HG02623 (cell line): ENCODE measurements at regions not wholly inside any gene's neighbourhood (a gene's known extent, or its start where the extent isn't known, plus 50 kb on each side); places are given as distances from the start of the nearest gene placed in this dataset.

Source experiments
- ATAC-seq: cut with Tn5 transposase; IDR thresholded peaks from one replicate; pipeline ENCODE4 v1.9.1; 2021; ENCODE audit warnings: moderate library complexity; ENCODE audit not compliant: unreplicated experiment

DNA sequence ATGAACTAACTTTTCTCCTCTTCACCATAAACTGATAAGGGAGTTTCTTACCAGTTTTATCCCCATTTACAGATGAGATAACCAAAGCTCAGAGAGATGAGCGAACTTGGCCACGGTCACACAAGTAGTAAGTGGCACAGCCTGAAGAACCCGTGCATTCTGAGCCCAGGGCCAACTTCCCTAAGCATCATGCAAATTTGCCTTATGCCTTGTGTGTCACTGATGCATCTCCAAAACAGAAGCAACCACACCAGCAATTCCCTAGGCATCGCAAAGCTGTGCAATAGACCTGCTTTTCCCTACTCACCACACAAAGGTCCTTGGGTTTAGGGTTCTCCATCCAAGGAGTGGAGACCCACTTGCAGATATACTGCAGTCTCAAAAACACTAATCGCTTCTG is 304.5 kb upstream of the KAZN start:
- no peak for ATAC-seq

DNA sequence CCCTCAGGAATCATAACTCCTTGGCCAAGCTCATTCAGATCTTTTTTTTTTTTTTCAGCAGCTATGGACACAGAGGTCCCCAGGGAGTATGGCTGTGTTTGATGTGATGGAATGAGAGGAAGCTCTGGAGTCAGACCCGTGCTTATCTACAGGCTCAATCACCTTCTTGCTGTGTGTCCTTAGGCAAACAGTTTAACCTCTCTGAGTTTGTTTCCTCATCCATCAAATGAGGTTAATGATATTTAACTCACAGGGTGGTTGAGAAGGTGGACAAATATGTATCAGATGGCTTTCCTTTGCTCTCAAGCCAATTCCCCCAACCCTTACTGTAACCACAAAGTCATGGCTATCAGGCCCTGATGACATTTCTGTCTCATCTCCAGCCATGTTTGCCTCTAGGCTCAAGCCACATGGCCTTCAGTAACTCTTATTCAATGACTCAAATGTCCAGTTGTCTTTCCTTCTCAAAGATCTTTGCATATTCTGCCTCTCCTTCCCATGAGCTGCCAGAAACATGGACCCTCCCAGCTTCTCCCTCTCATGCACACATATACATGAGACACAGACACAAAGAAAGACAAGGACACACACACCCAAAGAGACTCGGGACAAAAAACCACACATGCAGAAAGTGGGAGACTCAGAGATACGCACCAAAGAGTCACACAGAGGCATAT is 303.5 kb upstream of the KAZN start:
- no peak for ATAC-seq

DNA sequence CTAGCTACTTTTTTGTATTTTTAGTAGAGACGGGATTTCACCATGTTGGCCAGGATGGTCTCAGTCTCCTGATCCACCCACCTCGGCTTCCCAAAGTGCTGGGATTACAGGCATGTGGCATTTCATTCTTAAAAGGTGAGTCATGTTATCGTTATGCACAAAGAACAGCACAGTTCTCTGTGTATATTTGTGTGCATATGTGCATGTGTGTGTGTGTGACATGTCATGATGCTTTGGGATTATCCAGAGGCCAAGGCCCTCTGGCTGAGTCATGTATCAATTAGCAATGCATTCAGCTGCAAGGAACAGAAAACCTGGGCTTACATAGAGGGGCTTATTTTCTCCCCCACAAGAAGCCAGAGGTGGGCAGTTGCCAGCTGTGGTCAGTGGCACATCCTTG is 301.7 kb upstream of the KAZN start:
- ATAC-seq: no peak

DNA sequence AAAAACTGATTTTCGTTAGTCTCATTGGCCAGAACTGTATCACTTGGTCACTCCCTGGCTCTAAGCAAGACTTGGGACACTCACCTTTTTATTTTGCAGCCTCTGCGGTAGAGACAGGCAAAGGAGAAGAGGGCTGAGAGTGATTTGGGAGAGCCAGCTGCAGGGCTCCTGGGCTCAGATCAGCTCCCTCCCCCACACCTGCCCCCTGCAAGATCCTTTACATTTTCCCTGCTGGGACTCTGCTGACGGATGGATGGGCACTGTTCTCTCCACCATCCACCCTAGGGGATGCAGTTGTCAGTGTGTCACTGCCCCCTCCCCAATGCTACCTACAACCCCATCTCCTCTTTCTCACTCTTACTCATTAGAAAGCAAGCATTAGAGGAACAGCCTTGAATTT is 301.1 kb upstream of the KAZN start:
- ATAC-seq: no peak

DNA sequence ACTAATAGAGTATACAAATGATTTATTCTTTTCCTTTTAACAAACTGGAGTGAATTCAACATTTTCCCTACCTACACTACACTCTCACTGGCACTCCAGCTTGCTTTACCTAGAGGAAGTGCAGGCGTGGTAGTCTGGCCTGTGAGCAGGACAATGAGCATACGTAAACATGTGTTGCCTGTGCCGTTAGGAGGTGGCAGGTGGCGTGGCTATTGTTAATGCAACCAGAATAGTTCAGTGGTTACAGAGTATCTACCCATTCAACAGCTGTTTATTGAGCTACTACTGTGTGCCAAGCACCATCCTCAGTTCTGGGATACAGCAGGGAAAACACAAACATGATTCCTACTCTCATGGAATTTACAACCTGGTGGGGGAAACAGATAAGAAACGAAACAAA is 299.7 kb upstream of the KAZN start:
- no peak for ATAC-seq

DNA sequence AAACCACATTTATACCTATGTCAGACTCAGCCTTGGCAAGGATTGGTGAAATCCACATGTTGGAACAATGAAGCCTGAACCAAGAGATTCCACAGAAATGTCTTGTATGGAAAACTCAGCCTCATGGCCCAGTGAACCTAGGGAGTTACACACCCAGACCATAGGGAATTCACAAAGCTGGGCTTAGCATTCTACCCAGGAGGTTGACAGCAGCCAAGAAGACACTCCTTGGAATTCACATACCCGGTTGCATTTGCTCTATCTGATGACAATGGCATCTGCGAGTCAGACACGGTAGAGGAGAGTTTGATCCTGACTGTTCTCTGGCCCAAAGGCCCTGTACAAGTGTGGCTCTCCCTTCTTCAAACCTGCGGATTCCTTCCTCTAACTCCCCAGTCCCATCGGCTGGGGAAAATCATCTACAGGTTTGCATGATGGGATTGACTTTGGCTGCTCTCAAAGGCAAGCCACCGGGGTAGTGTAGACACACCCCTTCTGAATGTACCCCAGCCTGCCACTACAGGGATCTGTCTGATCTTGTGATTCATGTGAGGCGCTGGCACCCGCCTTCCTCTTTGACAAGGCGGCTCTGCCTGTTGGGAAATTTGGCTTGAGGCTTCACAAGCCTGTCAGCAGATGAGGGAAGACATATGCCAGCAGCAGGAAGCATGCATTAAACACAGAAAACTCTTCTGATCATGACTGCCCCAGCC is 297.3 kb upstream of the KAZN start:
- ATAC-seq: no peak

DNA sequence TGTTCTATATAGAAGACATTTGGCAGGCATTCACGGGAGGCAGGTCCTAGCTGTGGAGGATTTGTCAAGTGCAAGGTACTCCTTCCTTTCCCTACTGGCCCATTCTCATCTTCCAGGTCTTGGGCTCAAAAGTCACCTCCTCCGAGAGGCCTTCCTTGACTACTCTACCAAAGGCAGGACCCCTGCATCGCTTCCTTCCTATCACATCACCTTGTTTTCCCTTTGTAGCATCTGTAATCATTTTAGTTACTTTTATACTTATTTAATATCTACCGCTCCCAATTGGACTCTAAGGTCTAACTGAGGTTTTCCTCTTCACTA is 296.8 kb upstream of the KAZN start:
- no peak for ATAC-seq

DNA sequence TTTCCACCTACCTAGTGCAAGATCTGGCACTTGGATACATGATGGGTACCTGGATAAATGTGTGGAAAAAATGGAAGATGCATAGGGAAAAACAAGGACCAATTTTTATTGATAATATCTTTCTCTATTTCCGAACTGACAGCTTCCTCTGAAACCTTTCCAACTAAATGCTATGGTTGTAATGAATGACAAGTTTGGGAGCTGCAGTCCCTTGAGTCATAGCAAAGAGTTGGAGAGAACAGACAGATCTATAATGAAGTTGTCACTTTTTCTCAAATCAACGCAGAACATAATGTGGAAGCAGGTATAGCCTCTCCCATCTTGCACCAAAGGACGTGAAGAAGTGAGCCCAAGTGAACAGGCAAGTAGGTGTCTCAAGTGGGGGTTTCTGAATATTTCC is 296.5 kb upstream of the KAZN start:
- no peak for ATAC-seq

DNA sequence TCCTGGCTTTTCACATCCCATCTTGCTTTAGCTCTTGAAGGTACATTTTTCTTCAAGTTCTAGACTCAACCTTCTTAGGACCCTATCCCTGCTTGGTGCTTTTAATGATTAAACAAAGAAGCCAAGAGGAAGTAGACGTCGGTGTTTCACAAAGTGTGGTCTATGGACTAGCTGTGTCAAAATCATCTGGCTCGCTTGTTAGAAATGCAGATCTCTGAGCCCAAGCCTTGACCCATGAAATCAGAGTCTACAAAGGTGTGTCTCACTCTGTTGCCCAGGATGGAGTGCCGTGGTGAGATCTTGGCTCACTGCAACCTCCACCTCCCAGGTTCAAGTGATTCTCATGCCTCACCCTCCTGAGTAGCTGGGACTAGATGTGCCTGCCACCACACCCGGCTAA is 295.5 kb upstream of the KAZN start:
- no peak for ATAC-seq

DNA sequence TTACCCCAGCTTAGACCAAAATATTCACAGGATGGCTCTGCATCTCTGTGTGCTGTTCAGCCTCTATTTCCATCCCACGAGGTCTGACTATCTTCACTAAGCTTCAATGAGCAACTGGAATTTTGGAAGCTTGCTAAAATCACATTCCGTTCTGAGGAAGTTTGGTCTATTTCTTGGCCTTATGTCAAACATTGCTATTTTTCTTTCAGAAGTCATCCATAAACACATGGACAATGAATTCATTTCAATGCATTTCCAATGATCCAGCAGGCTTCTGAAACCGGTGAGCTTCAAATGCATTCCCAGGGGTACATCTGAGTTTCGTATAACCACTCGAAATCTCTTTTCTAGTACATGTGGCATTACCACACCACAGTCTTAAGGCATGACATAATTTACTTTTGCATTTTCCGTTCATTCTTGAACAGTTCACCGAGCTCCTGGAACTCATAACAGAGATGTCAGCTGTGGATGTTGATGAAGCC is 294.1 kb upstream of the KAZN start:
- ATAC-seq: no peak

DNA sequence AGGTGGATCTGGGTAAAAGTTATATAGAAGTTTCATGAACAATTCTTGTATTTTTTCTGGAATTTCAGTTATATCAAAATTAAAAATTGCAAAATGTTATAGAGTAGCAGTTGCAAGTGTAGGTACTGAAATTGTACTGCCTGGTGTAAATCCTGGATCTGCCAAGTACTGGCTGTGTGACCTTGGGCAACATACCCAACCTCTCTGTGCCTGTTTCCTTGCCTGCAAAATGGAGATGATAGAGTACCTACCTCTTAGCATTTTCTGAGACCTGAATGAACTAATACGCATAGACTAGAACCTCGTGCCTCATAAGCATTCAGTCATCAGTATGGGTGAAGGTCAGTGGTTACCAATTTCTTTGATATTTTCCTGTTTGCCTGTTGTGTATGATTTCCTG is 290.0 kb upstream of the KAZN start:
- ATAC-seq: no peak

DNA sequence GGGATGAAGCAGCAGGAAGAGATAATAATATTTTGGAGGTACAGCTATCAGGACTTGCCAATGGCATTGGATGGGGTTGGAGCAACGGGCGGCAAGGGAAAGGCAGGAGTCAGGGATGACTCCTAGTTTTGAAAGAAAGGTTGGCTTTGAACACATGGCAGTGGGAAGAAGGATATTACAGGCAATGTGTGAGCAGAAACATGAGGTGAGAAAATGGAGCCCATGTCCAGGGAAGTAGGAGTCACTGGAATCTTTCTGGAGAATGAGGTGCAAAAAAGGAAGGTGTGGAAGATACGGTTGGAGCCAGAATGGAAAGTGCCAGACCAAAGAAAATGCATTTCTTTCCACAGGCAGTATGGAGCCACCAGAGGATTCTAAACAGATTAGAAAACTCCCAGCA is 288.5 kb upstream of the KAZN start:
- no peak for ATAC-seq

DNA sequence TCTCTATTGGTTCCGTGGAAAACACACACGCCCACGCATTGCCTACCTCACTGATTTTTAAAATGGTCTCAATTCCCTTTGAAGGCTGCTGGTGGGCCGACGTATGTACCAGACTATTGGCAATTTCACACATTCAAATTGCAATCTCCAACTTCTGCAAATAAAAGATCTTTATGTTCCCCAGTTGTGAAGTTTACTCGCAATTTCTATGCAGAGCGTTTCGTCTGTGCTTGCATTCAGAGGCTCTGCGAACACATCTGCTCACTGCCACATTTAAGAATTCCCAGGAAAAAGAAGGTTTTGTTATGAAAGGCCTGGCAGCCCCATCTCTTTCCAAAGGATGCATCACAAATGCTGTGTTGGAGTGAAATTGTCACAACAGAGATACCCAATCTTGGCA is 288.0 kb upstream of the KAZN start:
- no peak for ATAC-seq

DNA sequence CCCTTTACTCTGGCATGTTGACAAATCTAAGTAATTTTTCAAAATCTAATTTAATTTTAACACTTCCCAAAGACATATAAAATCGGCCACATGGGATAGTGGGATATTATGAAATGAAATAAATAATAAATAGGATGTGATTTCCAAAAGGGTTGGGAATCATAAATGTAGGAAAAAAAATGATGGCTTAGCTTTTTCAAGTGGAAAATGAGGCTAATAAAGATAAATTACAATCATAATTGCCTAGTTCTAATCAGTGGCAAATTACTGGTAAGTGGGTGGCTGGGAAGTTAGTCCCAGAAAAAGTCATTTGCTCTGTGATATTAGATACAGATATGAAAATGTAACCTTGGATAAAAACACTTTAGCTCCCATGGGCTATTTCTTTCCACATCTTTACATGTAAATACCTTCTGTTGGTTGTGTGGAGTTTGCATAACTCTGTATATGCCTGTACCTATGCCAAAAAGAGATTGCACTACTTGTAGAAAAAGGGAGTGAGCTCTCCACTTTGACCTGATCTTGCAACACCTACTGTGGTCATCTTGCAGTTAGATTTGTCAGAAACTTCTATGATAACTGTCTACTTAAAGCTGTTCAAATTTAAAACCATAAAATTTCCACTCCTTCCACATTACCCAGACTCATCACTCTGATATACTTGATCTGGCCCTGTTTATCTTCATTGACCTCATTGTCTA is 284.6 kb upstream of the KAZN start:
- ATAC-seq: no peak

DNA sequence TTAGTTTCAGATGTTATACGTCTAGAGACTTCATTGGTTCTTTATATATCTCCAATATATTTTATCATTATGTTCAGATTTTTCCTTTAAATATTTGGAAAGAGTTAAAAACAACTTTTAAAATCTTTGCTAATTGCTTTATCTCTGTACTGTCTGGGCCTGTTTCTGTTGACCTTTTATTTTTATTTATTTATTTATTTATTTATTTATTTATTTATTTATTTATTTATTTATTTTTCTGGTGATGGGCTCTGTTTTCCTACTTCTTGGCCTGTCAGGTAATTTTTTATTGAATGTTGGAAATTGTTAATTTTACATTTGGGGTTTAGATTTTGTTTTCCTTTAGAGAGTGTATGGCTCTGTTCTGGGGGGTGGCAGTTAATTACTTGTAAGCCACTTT is 279.7 kb upstream of the KAZN start:
- ATAC-seq: no peak

DNA sequence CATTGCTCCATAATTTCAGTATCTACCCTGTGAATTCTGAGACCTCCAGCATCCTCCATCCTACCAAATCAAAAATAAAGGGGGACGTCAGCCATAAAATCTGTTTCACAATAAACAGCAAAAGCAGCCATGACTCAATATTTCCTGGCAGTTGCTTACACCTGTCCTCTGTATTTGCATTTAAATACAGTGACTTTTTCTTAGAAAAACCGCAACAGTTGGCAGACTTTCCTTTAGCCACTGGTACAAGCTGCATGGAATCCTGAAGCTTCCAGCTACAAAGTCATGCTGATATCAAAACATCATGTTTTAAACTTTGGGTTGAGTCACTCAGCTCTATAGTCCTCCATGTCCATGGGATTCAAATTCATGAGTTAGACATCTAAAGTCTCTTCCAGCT is 278.0 kb upstream of the KAZN start:
- ATAC-seq: no peak

DNA sequence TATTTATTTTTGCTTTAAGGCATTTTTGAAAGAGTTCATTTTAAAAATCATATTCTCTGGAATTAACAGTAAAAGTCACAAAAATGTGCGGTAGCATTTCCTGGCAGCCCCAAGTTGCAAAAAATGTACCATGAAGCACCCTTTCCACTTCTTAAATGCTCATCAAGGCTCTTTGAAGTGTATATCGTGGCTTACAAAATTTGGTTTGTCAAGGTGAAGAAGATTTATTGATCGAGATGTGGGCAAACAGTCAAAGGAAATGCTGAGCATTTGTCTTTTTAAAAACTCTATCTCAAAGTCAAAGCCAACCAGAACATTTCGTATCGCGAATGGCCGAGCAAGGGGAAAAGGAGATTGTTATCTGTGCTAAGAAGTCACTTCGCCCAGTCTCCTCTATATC is 277.5 kb upstream of the KAZN start:
- ATAC-seq: no peak

DNA sequence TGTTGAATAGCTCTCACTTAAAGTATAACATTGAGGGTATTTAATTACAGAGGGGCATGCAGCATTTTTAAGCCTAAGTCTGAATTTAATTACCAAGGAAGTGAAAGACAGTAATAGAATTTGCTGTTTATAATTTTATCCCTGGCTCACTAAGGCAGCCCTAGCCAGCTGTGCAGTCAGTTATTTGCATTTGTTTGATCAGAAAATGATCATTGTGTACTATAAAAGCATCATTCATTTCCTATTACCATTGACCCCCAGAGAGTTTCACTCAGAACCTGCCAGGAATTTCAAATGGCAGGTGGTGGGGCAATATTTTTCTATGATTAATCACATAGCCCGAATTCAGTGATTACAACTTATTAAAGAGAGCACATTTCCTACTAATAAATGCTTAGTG is 277.1 kb upstream of the KAZN start:
- no peak for ATAC-seq

DNA sequence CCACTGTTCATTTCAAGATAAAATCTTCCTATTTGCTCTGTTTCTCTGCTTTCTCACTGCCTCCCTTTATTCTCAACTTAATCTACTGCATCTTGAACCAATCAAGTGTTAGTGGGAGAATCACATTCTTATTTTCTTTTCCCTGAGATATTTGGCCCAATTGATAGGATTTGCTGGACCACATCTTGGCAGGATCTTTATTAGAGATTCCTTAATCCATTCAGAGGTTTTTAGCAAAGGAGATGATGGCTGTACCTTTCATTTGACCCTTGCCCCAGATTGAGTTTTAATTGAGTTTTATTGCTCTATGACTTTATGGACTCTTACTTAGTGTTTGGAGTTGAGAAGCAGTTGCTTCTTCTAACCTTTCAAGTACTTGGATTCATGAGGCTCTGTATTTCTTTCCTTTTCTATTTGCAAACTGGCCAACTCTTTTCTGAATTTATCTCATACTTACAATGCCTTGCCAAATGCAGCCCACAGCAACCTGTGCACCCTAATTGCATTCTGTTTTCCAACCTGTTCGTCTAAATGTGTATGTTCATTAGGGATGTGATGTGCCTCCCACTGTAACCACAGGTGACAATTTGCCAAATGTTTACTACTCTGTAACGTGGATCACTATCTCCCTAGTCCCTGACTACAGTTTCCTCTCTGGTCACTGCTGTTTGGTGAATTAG is 274.8 kb upstream of the KAZN start:
- ATAC-seq: no peak

DNA sequence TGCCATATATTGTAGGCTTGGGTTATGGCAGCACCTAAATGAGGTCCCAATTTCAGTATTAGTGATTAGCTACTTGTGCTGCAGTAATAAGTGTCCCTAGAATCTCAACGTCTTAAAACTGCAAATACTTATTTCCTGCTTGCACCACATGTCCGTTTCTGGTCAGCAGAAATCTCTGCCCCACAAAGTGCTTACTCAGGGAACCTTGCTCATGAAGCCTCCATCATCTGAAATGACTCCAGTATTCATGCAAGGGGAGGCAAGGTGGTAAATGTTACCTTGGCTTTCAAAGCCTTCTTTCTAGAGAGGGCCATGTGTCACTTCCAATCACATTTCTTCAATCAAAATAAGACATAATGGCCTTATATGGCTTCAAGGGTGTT is 274.2 kb upstream of the KAZN start:
- ATAC-seq: no peak

DNA sequence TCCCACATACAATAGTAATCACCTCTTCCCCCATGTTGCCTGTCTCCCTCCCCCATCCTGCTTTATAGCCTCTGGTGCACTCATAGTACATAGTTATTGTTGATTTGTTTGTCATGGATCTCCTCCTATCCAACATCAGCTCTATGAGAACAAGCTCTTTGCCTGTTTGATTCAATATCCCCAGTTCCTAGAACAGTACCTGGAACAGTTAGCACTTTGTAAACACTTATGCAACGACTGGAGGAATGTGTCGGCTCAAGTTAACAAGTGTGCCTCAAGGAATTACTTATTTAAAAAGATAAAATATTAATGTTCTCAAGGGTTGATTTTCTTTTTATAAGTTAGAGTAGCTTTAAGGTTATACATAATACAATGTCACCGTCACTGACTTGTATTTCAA is 271.6 kb upstream of the KAZN start:
- ATAC-seq: no peak

DNA sequence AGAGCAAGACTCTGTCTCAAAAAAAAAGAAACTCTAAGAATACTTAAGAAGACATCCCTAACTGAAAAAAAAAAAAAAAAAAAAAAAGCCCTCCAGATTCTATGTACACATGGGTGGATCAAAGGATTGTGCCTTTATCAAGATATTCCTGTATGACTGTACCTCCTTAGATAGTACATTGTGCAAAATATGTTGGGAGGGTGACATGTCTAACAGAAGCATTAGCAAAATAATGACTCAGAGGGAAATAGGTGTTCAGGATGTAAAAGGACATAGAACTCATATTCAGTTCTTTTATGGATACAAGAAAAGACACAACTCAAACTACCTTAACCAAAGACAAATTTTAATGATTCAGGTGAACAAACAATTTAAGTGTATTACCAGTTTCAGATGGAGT is 269.8 kb upstream of the KAZN start:
- no peak for ATAC-seq
